ENCODE measurements at regions not wholly inside any gene's neighbourhood (a gene's known extent, or its start where the extent isn't known, plus 50 kb on each side); places are given as distances from the start of the nearest gene placed in this dataset.

DNA sequence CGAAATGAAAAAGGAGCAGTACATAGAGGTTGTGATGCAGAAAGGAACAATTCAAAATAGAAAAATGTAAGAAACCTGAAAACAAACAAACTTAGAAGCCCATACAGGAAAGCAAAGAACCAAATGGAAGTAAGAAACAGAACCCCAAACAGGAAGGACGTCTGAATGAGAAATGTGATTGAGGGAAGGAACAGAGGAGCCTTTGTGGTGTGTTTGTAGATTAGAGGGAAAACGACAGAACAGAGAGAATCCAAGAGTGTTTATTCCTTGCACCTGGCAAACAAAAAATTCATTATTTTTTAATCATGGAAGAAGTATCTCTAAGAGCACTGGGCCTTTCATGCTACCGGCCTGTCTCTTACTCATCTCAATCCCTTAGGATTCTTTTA, 67.8 kb upstream of the ZSWIM6 start:
- DNase-seq: no peak

DNA sequence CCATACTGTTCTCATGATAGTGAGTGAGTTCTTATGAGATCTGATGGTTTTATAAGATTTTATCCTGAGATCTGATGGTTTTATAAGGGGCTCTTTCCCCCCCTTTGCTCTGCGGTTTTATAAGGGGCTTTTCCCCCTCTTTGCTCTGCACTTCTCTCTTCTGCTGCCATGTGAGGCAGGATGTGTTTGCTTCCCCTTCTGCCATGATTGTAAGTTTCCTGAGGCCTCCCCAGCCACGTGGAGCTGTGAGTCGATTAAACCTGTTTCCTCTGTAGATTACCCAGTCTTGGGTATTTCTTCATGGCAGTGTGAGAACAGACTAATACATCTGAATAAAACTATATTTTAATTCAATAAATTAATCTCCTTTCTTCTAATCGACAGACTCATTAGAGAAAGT, 64.9 kb upstream of the ZSWIM6 start:
- DNase-seq: no peak

DNA sequence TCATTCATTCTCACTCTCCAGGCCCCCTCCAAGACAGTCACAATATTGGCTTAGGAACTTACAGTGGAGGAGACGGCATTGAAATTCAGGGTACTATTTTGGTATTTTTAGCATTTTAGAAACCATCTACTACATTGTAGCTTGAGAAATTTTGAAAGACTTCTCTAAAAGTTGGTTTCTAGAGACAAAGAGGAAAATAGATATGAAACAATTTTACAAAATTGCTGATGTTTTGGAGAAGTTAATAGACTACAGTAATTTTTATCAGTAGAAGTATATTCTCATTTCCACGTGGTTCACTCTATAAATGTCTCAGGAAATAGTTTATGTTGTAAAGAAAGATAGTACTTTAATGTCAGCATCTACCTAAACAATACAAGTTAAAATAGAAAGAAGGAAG, 63.2 kb upstream of the ZSWIM6 start:
- DNase-seq: no peak

DNA sequence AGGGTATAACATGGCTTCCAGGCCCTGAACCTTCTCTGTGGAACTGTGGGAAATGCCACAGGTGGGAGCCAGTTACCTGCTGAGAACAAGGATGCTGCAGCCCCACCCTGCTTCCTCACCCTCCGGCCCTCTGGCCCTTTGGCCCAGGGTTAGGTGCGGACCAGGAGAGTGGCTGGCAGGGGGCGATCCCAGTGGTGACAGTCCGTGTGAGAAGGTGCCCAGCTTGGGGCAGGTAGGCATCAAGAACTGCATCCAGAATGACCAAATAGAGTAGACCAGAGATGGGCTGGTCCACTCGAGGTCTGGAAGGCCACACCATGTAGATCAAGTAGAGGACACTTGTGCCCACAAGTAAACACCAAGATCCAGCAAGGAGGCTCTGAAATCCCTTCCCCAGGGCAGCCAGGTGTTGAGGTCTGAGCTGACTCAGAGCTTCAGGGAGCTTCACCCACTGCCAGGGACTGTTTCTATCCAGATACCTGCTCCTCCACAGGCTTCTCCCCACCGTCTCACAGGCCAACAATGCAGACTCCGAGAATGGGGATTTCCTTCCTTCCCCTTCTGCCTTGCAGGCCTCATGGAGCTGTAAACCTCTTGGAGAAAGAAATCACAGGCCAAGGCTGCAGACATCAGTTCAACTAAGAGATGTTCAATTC, 61.4 kb upstream of the ZSWIM6 start:
- no peak for DNase-seq

GRCh38 chr5:61272688-61273087, 59.4 kb upstream of the ZSWIM6 start:
- DNase-seq: no peak

DNA sequence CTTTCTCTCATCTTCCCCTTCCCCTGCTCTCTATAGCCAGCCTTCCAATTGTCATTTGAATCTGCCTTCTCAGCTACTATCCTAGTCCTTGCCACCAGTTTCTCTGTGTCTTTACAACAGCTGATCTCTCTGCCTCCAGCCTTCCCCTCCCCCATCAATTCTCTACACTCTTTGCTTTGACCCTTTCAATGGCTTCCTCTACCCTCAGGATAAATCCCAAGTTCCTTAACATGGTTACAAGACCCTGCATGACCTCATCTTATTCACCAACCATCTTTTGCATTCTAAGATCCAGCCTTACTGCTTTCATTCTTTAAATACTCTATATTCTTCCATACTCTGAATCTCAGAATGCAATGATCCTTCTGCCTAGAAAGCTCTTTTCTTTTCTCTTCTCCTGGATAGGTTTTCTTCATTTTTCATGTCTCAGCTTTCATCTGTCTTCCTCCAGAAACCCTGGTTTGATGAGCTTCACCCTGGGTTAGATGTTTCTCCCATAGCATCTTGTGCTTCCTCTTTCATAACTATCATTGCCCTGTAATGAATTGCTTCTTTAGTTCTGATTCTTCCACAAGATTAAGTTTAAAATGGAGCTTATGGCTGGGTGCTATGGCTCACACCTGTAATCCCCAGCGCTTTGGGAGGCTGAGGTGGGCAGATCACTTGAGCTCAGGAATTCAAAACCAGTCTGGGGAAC, 58.6 kb upstream of the ZSWIM6 start:
- DNase-seq: no peak

DNA sequence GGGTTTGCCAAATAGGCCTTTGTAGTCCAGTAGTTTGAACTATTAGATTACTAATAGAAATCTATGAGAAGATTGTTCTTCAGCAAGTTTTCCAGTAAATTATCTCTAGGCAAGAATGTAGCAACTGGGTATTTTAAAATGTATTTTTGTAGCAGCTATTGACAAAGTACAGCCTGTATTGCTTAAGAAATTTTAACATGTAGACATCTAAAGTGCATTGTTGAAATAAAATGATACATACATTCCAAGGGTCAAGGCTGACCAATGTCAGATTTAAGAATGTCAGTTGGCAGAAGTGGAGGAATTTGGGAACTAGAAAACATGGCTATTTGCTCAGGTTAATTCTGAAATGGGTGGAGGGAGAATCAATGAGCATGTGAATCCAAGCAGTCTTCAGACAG, 57.5 kb upstream of the ZSWIM6 start:
- no peak for DNase-seq

DNA sequence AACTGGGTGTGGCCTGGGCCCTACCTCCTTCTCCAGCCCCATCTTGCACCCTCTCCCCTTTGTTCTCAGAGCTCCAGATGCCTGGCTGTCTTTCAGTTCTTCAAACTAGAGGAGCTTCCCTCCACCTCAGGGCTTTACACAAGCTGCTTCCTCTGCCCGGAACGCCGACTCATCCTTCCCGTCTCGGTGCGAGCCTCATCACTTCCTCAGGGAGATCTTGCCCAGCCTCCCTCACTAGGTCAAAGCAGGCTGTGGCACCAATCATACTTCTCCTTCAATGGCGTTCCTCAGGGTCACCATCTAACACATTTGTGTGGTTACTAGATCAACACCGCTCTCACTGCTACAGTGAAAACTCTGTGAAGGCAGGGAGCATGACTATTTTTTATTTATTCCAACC, 56.2 kb upstream of the ZSWIM6 start:
- no peak for DNase-seq

GRCh38 chr5:61277190-61277589, 54.9 kb upstream of the ZSWIM6 start:
- no peak for DNase-seq

GRCh38 chr5:61277781-61278180, 54.3 kb upstream of the ZSWIM6 start:
- peak; percentile 72 for DNase-seq

- DNase-seq: no peak
Observed at GRCh38 chr5:61279725-61280124, 52.3 kb upstream of the ZSWIM6 start.

DNA sequence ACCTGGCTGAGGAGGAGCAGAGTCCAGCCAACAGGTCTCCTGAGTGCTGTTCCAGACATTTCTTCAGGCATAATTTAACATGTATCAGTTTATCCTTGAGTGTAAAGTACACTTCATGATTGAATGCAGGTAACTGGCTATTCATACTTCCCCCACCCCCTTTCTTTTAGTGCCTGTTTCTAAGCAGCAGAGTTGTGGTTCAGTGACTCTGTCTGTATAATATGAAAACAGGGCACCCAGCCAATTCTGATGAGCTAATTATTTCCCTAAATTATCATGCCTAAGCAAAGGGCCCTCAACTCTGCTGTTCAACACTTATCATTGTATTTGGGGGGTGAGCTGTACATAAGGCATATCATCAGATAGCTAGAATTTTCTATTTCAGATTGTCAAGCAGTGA, 51.9 kb upstream of the ZSWIM6 start:
- peak; percentile 94 for DNase-seq

DNA sequence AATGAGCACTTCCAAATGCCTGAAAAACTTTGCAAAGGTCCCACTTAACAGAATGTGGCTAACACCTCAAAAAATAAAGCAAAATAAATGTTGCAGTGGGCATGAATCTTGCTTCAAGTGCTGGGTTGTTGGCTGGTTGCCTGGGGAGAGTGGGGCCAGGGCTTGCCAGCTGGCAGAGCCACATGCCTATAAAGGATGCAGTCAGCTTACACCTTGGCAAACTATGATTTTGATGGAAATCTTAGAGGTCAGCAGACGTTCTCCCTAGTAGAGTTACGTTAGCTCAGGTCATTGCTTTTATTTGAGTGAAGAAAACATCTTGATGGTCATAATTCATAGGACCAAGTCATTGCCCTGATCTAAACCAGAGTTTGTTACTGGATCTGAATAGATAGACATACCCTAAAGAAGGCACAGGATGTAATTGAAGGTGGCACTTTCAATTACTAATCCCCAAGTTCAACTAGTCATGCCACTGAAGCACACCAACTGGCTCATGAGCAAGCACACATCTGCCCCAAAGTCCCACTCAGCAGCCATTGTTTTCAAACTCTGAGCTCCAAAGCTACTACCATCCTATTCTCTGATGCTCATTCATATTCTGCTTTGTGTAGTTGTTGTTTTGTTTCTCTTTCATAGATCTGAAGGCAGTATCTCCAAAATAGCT, 51.2 kb upstream of the ZSWIM6 start:
- peak; percentile 80 for DNase-seq

- no peak for DNase-seq
Observed at GRCh38 chr5:61281686-61282085, 50.4 kb upstream of the ZSWIM6 start.

Data from NCI-H2029 (cell line).